SU-DHL-6 (cell line): ENCODE measurements at regions not wholly inside any gene's neighbourhood (a gene's known extent, or its start where the extent isn't known, plus 50 kb on each side); places are given as distances from the start of the nearest gene placed in this dataset.

Experiments used
- H2AFZ ChIP-seq: fragments of 200-600 bp; sonication (generic); 2 replicates; pipeline ENCODE4 v1.6.1; 2014; ENCODE audit warnings: low read depth, mild to moderate bottlenecking, moderate library complexity, mixed read lengths, antibody characterized with exemption, low read length; ENCODE audit not compliant: severe bottlenecking
- H3F3A ChIP-seq: fragments of 200-600 bp; shearing (Covaris generic); 2 replicates; pipeline ENCODE4 v1.6.0; 2016; ENCODE audit warnings: antibody characterized with exemption, mild to moderate bottlenecking; ENCODE audit not compliant: insufficient read depth
- H3K27ac ChIP-seq: fragments of 200-600 bp; sonication (generic); 2 replicates; pipeline ENCODE4 v1.5.1; 2016; ENCODE audit warnings: low read depth, mild to moderate bottlenecking, low read length, moderate library complexity, mixed read lengths
- H3K27me3 ChIP-seq: fragments of 200-600 bp; sonication (generic), shearing (Covaris generic); 2 replicates; pipeline ENCODE4 v1.6.0; 2014; ENCODE audit warnings: mild to moderate bottlenecking, low read length
- H3K36me3 ChIP-seq: fragments of 200-600 bp; sonication (generic); 2 replicates; pipeline ENCODE4 v1.6.1; 2014; ENCODE audit warnings: mild to moderate bottlenecking, low read length, mixed read lengths
- H3K4me2 ChIP-seq: fragments of 300-600, 200-600 bp; shearing (Covaris generic), sonication (generic); 2 replicates; pipeline ENCODE4 v1.6.0; 2014; ENCODE audit warnings: low read length, low read depth, mild to moderate bottlenecking; ENCODE audit not compliant: poor library complexity, severe bottlenecking
- H3K4me3 ChIP-seq: fragments of 200-600 bp; sonication (generic); 2 replicates; pipeline ENCODE4 v1.5.1; 2014; ENCODE audit warnings: antibody characterized with exemption, low read length, mild to moderate bottlenecking, mixed read lengths; ENCODE audit not compliant: insufficient read depth, poor library complexity, severe bottlenecking
- H3K79me2 ChIP-seq: fragments of 200-600 bp; sonication (generic); 2 replicates; pipeline ENCODE4 v1.6.1; 2014; ENCODE audit warnings: mild to moderate bottlenecking, low read length, moderate library complexity; ENCODE audit not compliant: insufficient read depth
- H3K9ac ChIP-seq: fragments of 200-600 bp; sonication (generic); 2 replicates; pipeline ENCODE4 v1.7.0; 2014; ENCODE audit warnings: mild to moderate bottlenecking, low read length
- H3K9me2 ChIP-seq: fragments of 200-600 bp; sonication (generic); replicated peaks from 2 replicates; pipeline ENCODE4 v1.6.1; 2014; ENCODE audit warnings: low read length; ENCODE audit not compliant: insufficient read depth
- H3K9me3 ChIP-seq: fragments of 200-600 bp; sonication (generic); 2 replicates; pipeline ENCODE4 v1.6.1; 2014; ENCODE audit warnings: low read length, mixed read lengths; ENCODE audit not compliant: insufficient read depth
- H4K20me1 ChIP-seq: fragments of 200-600 bp; sonication (generic); 2 replicates; pipeline ENCODE4 v1.6.1; 2014; ENCODE audit warnings: low read depth, mild to moderate bottlenecking, antibody characterized with exemption, low read length, moderate library complexity, mixed read lengths
- CTCF ChIP-seq: fragments of 200-600 bp; sonication (generic); IDR thresholded peaks from one replicate; pipeline ENCODE4 v1.5.1; 2017; ENCODE audit warnings: antibody characterized with exemption, mild to moderate bottlenecking, low read length, moderate library complexity; ENCODE audit not compliant: insufficient read depth, poor library complexity, severe bottlenecking
- EZH2phosphoT487 ChIP-seq: fragments of 200-600 bp; sonication (generic), shearing (Covaris generic); conservative IDR thresholded peaks from 2 replicates; pipeline ENCODE4 v1.6.1; 2018; ENCODE audit warnings: mild to moderate bottlenecking, antibody characterized with exemption, low read length, moderate library complexity, mixed read lengths

- Histone ChIP-seq H3K4me2 (no peak overlapping the region), H3K9me3 (no peaks in the 10 kb centered on the region), H3K4me3 (no peak overlapping the region), H3K79me2 (no peaks in the 10 kb centered on the region), H2AFZ (no peak overlapping the region), H4K20me1 (no peaks in the 10 kb centered on the region), H3F3A (no peaks in the 10 kb centered on the region), H3K36me3 (no peaks in the 10 kb centered on the region), H3K9ac (no peak overlapping the region), H3K27me3 (no peaks in the 10 kb centered on the region), H3K9me2 (no peaks in the 10 kb centered on the region), H3K27ac (no peak overlapping the region)
- TF ChIP-seq EZH2phosphoT487 (no peak), CTCF (no peak)
Measured at GRCh38 chr5:107325866-107326265, 344.9 kb downstream of the EFNA5 start.

- Histone ChIP-seq H3K79me2 (no peaks in the 10 kb centered on the region), H3K9me2 (no peaks in the 10 kb centered on the region), H3K27ac (no peak overlapping the region), H3K4me2 (no peak overlapping the region), H3F3A (no peaks in the 10 kb centered on the region), H2AFZ (no peak overlapping the region), H3K27me3 (no peaks in the 10 kb centered on the region), H3K4me3 (no peak overlapping the region), H3K9me3 (no peaks in the 10 kb centered on the region), H4K20me1 (no peaks in the 10 kb centered on the region), H3K36me3 (no peaks in the 10 kb centered on the region), H3K9ac (no peak overlapping the region)
- TF ChIP-seq CTCF (no peak), EZH2phosphoT487 (no peak)
Measured at GRCh38 chr5:107324809-107325208, 345.9 kb downstream of the EFNA5 start.

- Histone ChIP-seq H4K20me1 (no peaks in the 10 kb centered on the region), H2AFZ (no peak overlapping the region), H3F3A (no peaks in the 10 kb centered on the region), H3K27me3 (no peaks in the 10 kb centered on the region), H3K4me2 (no peak overlapping the region), H3K9ac (no peak overlapping the region), H3K4me3 (no peak overlapping the region), H3K27ac (no peak overlapping the region), H3K36me3 (no peaks in the 10 kb centered on the region), H3K9me3 (no peaks in the 10 kb centered on the region), H3K9me2 (no peaks in the 10 kb centered on the region), H3K79me2 (no peaks in the 10 kb centered on the region)
- no peak for TF ChIP-seq CTCF
Measured at GRCh38 chr5:107324071-107324470, 346.7 kb downstream of the EFNA5 start.

- Histone ChIP-seq H3K9me3 (no peaks in the 10 kb centered on the region), H3K9ac (no peak overlapping the region), H3K4me2 (no peak overlapping the region), H3K79me2 (no peaks in the 10 kb centered on the region), H3K36me3 (no peaks in the 10 kb centered on the region), H3K27me3 (no peaks in the 10 kb centered on the region), H3K27ac (no peak overlapping the region), H4K20me1 (no peaks in the 10 kb centered on the region), H3K9me2 (no peaks in the 10 kb centered on the region), H2AFZ (no peak overlapping the region), H3K4me3 (no peak overlapping the region), H3F3A (no peaks in the 10 kb centered on the region)
- TF ChIP-seq EZH2phosphoT487 (no peak), CTCF (no peak)
Measured at GRCh38 chr5:107323536-107323935, 347.2 kb downstream of the EFNA5 start.
